OCI-M1 (cell line): ENCODE measurements at regions not wholly inside any gene's neighbourhood (a gene's known extent, or its start where the extent isn't known, plus 50 kb on each side); places are given as distances from the start of the nearest gene placed in this dataset.

Experiments
- DNase-seq: peaks from one replicate; lab custom pipeline; 2025; lab: John Stamatoyannopoulos, UW

GRCh38 chr6:84421031-84421430 lies 193.6 kb upstream of the CEP162 start:
- DNase-seq = no peak

- no peak for DNase-seq
These were observed 189.8 kb upstream of the CEP162 start for GRCh38 chr6:84417260-84417659.

- DNase-seq = no peak
These were observed 188.7 kb upstream of the CEP162 start for GRCh38 chr6:84416043-84416657.

GRCh38 chr6:84415517-84415916 lies 188.1 kb upstream of the CEP162 start:
- no peak for DNase-seq

GRCh38 chr6:84415068-84415467 lies 187.6 kb upstream of the CEP162 start:
- DNase-seq = no peak

- DNase-seq = no peak
These were observed 187.1 kb upstream of the CEP162 start for GRCh38 chr6:84414531-84414930.

- DNase-seq = no peak
These were observed 183.7 kb upstream of the CEP162 start for GRCh38 chr6:84411060-84411629.

- DNase-seq = no peak
These were observed 182.5 kb upstream of the CEP162 start for GRCh38 chr6:84409911-84410310.

- DNase-seq = no peak
These were observed 180.6 kb upstream of the CEP162 start for GRCh38 chr6:84408028-84408427.

- no peak for DNase-seq
These were observed 176.1 kb upstream of the CEP162 start for GRCh38 chr6:84403545-84403944.

- DNase-seq = no peak
These were observed 171.6 kb upstream of the CEP162 start for GRCh38 chr6:84399003-84399402.

- no peak for DNase-seq
These were observed 164.8 kb upstream of the CEP162 start for GRCh38 chr6:84392261-84392660.

GRCh38 chr6:84390851-84391250 lies 163.4 kb upstream of the CEP162 start:
- no peak for DNase-seq

- no peak for DNase-seq
These were observed 162.9 kb upstream of the CEP162 start for GRCh38 chr6:84390334-84390733.

- DNase-seq = no peak
These were observed 151.7 kb upstream of the CEP162 start for GRCh38 chr6:84379142-84379541.

- no peak for DNase-seq
These were observed 144.8 kb upstream of the CEP162 start for GRCh38 chr6:84372290-84372689.

GRCh38 chr6:84371681-84372080 lies 144.2 kb upstream of the CEP162 start:
- peak; percentile 39 for DNase-seq

GRCh38 chr6:84362193-84362821 lies 134.9 kb upstream of the CEP162 start:
- DNase-seq = peak; percentile 27

GRCh38 chr6:84361372-84362192 lies 134.1 kb upstream of the CEP162 start:
- no peak for DNase-seq

GRCh38 chr6:84360039-84360438 lies 132.6 kb upstream of the CEP162 start:
- no peak for DNase-seq

- no peak for DNase-seq
These were observed 131.1 kb upstream of the CEP162 start for GRCh38 chr6:84358581-84358980.

- DNase-seq = no peak
These were observed 130.2 kb upstream of the CEP162 start for GRCh38 chr6:84357631-84358030.

- no peak for DNase-seq
These were observed 129.5 kb upstream of the CEP162 start for GRCh38 chr6:84356907-84357306.
